ENCODE measurements at regions not wholly inside any gene's neighbourhood (a gene's known extent, or its start where the extent isn't known, plus 50 kb on each side); places are given as distances from the start of the nearest gene placed in this dataset.

DNA sequence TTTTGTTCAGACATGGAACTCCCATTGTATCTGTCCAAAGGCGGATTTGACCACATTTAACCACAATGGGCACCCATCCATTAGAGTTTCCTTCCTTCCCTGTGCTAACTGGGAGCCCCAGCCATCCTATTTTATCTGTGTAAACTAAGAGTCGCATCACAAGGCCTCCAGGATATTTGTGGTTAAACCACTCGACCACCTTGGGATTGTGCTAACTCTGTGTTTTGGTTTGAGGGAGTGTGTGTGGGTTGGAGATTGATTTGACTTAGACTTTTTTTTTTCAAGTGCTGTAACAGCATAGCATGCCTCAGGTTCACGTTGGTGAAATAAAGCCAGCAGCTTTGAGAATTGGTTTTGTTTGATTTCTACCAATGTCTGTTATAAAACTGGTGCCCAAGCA lies 100.4 kb upstream of the TP63 start:
- TF ChIP-seq SMC3 (IDR thresholded peaks at IDR 0.05; ENCODE audit: low read depth, low read length) (no peak), NFE2L2 (IDR thresholded peaks at IDR 0.05; ENCODE audit: low read depth, low read length) (no peak), FOS (IDR thresholded peaks at IDR 0.05; ENCODE audit: low read depth, low read length) (no peak), MAZ (IDR thresholded peaks at IDR 0.05; ENCODE audit: borderline replicate concordance, low read depth, low read length) (no peak), RFX5 (IDR thresholded peaks at IDR 0.05; ENCODE audit: low read depth, low read length) (no peak), POLR2A (IDR thresholded peaks at IDR 0.05; ENCODE audit: low read depth, low read length) (no peak), RAD21 (IDR thresholded peaks at IDR 0.05; ENCODE audit: low read length) (no peak), CHD1 (IDR thresholded peaks at IDR 0.05; ENCODE audit: low read depth, low read length) (no peak)
- TF ChIP-seq, protein P1, sequence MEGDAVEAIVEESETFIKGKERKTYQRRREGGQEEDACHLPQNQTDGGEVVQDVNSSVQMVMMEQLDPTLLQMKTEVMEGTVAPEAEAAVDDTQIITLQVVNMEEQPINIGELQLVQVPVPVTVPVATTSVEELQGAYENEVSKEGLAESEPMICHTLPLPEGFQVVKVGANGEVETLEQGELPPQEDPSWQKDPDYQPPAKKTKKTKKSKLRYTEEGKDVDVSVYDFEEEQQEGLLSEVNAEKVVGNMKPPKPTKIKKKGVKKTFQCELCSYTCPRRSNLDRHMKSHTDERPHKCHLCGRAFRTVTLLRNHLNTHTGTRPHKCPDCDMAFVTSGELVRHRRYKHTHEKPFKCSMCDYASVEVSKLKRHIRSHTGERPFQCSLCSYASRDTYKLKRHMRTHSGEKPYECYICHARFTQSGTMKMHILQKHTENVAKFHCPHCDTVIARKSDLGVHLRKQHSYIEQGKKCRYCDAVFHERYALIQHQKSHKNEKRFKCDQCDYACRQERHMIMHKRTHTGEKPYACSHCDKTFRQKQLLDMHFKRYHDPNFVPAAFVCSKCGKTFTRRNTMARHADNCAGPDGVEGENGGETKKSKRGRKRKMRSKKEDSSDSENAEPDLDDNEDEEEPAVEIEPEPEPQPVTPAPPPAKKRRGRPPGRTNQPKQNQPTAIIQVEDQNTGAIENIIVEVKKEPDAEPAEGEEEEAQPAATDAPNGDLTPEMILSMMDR (conservative IDR thresholded peaks at IDR 0.05; ENCODE audit: low read depth, low read length), result no peak
- TF ChIP-seq, protein P2, sequence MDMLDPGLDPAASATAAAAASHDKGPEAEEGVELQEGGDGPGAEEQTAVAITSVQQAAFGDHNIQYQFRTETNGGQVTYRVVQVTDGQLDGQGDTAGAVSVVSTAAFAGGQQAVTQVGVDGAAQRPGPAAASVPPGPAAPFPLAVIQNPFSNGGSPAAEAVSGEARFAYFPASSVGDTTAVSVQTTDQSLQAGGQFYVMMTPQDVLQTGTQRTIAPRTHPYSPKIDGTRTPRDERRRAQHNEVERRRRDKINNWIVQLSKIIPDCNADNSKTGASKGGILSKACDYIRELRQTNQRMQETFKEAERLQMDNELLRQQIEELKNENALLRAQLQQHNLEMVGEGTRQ (IDR thresholded peaks at IDR 0.05; ENCODE audit: low read depth, low read length), result no peak
